HCT116 (cell line): ENCODE measurements at regions not wholly inside any gene's neighbourhood (a gene's known extent, or its start where the extent isn't known, plus 50 kb on each side); places are given as distances from the start of the nearest gene placed in this dataset.

ENCODE experiments used
- ATAC-seq: fragments of 200-7000 bp; cut with Tn5 transposase; 2 replicates; pipeline ENCODE4 v1.9.1; 2020; ENCODE audit warnings: mild to moderate bottlenecking, moderate library complexity
- BruUV-seq: library from RNA; stranded (reverse); fragments of 400-500 nt; replicated peaks from 2 replicates; lab custom pipeline; 2021; lab: Mats Ljungman, UMichigan
- CTCF ChIA-PET: fragments of 300-600 bp; sonication (Branson Sonifier 250); formaldehyde crosslinking; loops from one replicate; lab custom pipeline; 2021; ENCODE audit warnings: antibody characterized with exemption; lab: Charles Lee
- POLR2A ChIA-PET: fragments of 300-600, 350-600 bp; sonication (Branson Sonifier 250); formaldehyde crosslinking; loops from one replicate; lab custom pipeline; 2021; ENCODE audit warnings: antibody characterized with exemption; lab: Charles Lee
- RAD21 ChIA-PET, 2 experiments: fragments of 300-600 bp; sonication (Branson Sonifier 250); formaldehyde crosslinking; loops; one replicate each; lab custom pipeline; 2023; ENCODE audit warnings: low total read pairs in 2 of 2; ENCODE audit not compliant: uncharacterized antibody in 2 of 2, unreplicated experiment in 2 of 2, low non-redundant PET in 1 of 2; lab: Charles Lee
- DNase-seq: peaks from one replicate; pipeline ENCODE4 v3.0.0-alpha.2; 2010; ENCODE audit warnings: low read depth, low spot score
- H2AFZ ChIP-seq: fragments of 200-600 bp; shearing (Covaris generic), sonication (generic); 2 replicates; pipeline ENCODE4 v1.6.1; 2017; ENCODE audit warnings: low read depth, mixed run types, mixed read lengths, antibody characterized with exemption, low read length; ENCODE audit not compliant: poor library complexity, severe bottlenecking
- H3K27ac ChIP-seq: 2 replicates; pipeline ENCODE4 v1.5.1; 2012; ENCODE audit warnings: low read depth, low read length
- H3K27me3 ChIP-seq: fragments of 200-600 bp; sonication (generic); 2 replicates; pipeline ENCODE4 v1.6.1; 2016; ENCODE audit warnings: mixed run types, low read length, mixed read lengths; ENCODE audit not compliant: insufficient read depth
- H3K36me3 ChIP-seq, 2 experiments: fragments of 200-500 bp in 1 of 2; fragments of 200-600 bp in 1 of 2; sonication (Bioruptor generic) in 1 of 2; sonication (generic) in 1 of 2; 2 replicates each; pipeline versions ENCODE4 v1.5.1 to v1.6.1; 2014 to 2016; ENCODE audit warnings: low read length in 2 of 2, inconsistent platforms in 1 of 2, mixed read lengths in 1 of 2, mixed run types in 1 of 2; ENCODE audit not compliant: insufficient read depth in 2 of 2, control insufficient read depth in 1 of 2
- H3K4me1 ChIP-seq, 2 experiments: fragments of 200-600 bp in 1 of 2; sonication (generic) in 1 of 2; 2 replicates each; pipeline versions ENCODE4 v1.5.1 to v1.6.1; 2012 to 2017; ENCODE audit warnings: low read length in 2 of 2, inconsistent platforms in 1 of 2, mild to moderate bottlenecking in 1 of 2, mixed read lengths in 1 of 2, mixed run types in 1 of 2, moderate library complexity in 1 of 2; ENCODE audit not compliant: insufficient read depth in 2 of 2, control insufficient read depth in 1 of 2
- H3K4me2 ChIP-seq: fragments of 200-600 bp; sonication (generic); 2 replicates; pipeline ENCODE4 v1.6.1; 2017; ENCODE audit warnings: mixed run types, low read length, mixed read lengths
- H3K4me3 ChIP-seq, 2 experiments: fragments of 200-600 bp in 1 of 2; sonication (generic) in 1 of 2; replicated peaks in 1 of 2; 2 replicates each; pipeline ENCODE4 v1.5.1; 2011 to 2016; ENCODE audit warnings: low read length in 2 of 2, control low read depth in 1 of 2, low read depth in 1 of 2, mild to moderate bottlenecking in 1 of 2, mixed read lengths in 1 of 2, mixed run types in 1 of 2
- H3K79me2 ChIP-seq: fragments of 200-600 bp; sonication (generic); 2 replicates; pipeline ENCODE4 v1.6.1; 2017; ENCODE audit warnings: mild to moderate bottlenecking, mixed run types, low read length, moderate library complexity, mixed read lengths; ENCODE audit not compliant: insufficient read depth
- H3K9ac ChIP-seq: fragments of 200-600 bp; sonication (generic); 2 replicates; pipeline ENCODE4 v1.6.1; 2016; ENCODE audit warnings: low read length, mixed read lengths
- H3K9me2 ChIP-seq: fragments of 200-600 bp; sonication (generic), shearing (Covaris generic); 2 replicates; pipeline ENCODE4 v1.6.1; 2017; ENCODE audit warnings: mixed run types, mild to moderate bottlenecking, moderate library complexity; ENCODE audit not compliant: insufficient read depth
- H3K9me3 ChIP-seq, 2 experiments: fragments of 200-500 bp in 1 of 2; fragments of 200-600 bp in 1 of 2; sonication (Bioruptor generic) in 1 of 2; sonication (generic) in 1 of 2; 2 replicates each; pipeline ENCODE4 v1.6.1; 2014 to 2017; ENCODE audit warnings: low read length in 2 of 2, mixed read lengths in 2 of 2, inconsistent platforms in 1 of 2, low read depth in 1 of 2, mild to moderate bottlenecking in 1 of 2, mixed run types in 1 of 2, moderate library complexity in 1 of 2; ENCODE audit not compliant: control insufficient read depth in 1 of 2, insufficient read depth in 1 of 2
- H4K20me1 ChIP-seq: fragments of 200-600 bp; sonication (generic), shearing (Covaris generic); 2 replicates; pipeline ENCODE4 v1.6.1; 2017; ENCODE audit warnings: mixed run types, mild to moderate bottlenecking, moderate library complexity; ENCODE audit not compliant: insufficient read depth
- JUND ChIP-seq: IDR thresholded peaks from 2 replicates; pipeline ENCODE4 v1.6.1; 2012
- POLR2AphosphoS5 ChIP-seq: IDR thresholded peaks from 2 replicates; pipeline ENCODE4 v1.6.1; 2011; ENCODE audit warnings: mild to moderate bottlenecking, low read depth, low read length, moderate library complexity
- SIN3A ChIP-seq: IDR thresholded peaks from 2 replicates; pipeline ENCODE4 v1.6.1; 2012; ENCODE audit warnings: low read depth
- SP1 ChIP-seq: IDR thresholded peaks from 2 replicates; pipeline ENCODE4 v1.6.1; 2012; ENCODE audit warnings: low read depth
- YY1 ChIP-seq: IDR thresholded peaks from 2 replicates; pipeline ENCODE4 v1.6.1; 2011; ENCODE audit warnings: low read length, low read depth, moderate library complexity, mild to moderate bottlenecking; ENCODE audit not compliant: insufficient replicate concordance; ENCODE audit errors: extremely low read depth
- ZNF274 ChIP-seq: fragments of 200-500 bp; sonication (Bioruptor generic); IDR thresholded peaks from 2 replicates; pipeline ENCODE4 v1.6.1; 2014; ENCODE audit warnings: mild to moderate bottlenecking, low read depth, low read length, inconsistent platforms
- intact Hi-C: fragments of 100-400 bp; cut with micrococcal nuclease; formaldehyde crosslinking; loops from 2 replicates; pipeline ENCODE4 v1.10.0; 2022
- TF ChIP-seq, protein P1 (sequence below), 3 experiments: fragments of 200-600 bp in 1 of 3; sonication (generic) in 1 of 3; IDR thresholded peaks in 2 of 3; conservative IDR thresholded peaks in 1 of 3; 2 replicates each; pipeline ENCODE4 v1.5.1; 2012 to 2017; ENCODE audit warnings: low read depth in 2 of 3, low read length in 2 of 3, antibody characterized with exemption in 1 of 3, borderline replicate concordance in 1 of 3, control low read depth in 1 of 3, mild to moderate bottlenecking in 1 of 3, mixed read lengths in 1 of 3, mixed run types in 1 of 3, moderate library complexity in 1 of 3; ENCODE audit not compliant: insufficient read depth in 1 of 3

DNA sequence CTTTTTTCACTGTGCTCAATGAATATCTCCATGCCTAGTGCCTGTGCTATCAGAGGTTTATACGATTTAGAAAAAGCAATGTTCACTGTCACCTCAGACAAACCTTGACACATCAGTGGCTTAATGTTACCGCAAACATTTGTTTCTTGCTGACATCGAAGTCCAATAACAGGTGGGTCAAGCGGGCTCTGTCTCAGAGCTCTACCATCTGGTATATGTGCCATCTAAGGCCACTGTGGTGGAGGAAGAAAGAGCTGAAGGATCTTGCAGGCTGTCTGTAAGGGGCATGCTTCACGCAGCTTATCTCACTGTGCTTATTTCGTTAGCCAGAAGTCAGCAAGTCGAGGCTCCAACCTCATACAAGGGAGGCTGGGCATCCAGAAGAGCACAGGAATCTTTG is 189.5 kb upstream of the NTF3 start (continued):
- no peak for TF ChIP-seq YY1
- no peak for TF ChIP-seq JUND
- no peak for TF ChIP-seq SIN3A

DNA sequence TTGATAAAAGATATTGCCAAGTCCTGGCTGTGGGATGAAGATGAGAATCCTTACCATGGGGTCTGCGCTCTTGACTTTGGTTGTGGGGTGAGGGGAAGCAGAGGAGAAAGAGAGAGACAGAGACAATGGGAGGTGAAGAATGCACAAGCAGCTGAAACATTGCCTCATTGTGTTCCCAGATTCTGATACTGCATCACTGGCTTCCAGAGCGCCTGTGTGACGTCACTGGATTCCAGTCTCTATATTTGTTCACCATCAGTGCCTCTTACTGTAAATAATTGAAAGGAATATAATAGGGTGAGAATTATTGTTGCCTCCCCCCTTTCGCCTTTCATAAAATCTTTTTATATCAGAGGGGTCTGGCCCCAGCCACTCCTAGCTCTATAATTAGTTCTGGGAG is 188.9 kb upstream of the NTF3 start:
- no peaks in the 10 kb centered on the region for H3K36me3 ChIP-seq
- intact Hi-C loops = no loop called here
- ATAC-seq (no peak), DNase-seq (no peak)
- H2AFZ ChIP-seq = no peak overlapping the region
- no peaks in the 10 kb centered on the region for H3K9me3 ChIP-seq
- no peak overlapping the region for H3K27ac ChIP-seq
- no TSS peak for BruUV-seq
- H3K79me2 ChIP-seq = no peaks in the 10 kb centered on the region
- ChIA-PET RAD21 (no interaction called here), POLR2A (no interaction called here), CTCF (no interaction called here)
- no peak overlapping the region for H3K9ac ChIP-seq
- H3K4me1 ChIP-seq = no peaks in the 10 kb centered on the region
- no peaks in the 10 kb centered on the region for H3K27me3 ChIP-seq
- H3K4me2 ChIP-seq = no peak overlapping the region
- H3K4me3 ChIP-seq = no peak overlapping the region
- H4K20me1 ChIP-seq = no peaks in the 10 kb centered on the region
- no peak for TF ChIP-seq POLR2AphosphoS5
- no peak for TF ChIP-seq SP1
- no peaks in the 10 kb centered on the region for H3K9me2 ChIP-seq

DNA sequence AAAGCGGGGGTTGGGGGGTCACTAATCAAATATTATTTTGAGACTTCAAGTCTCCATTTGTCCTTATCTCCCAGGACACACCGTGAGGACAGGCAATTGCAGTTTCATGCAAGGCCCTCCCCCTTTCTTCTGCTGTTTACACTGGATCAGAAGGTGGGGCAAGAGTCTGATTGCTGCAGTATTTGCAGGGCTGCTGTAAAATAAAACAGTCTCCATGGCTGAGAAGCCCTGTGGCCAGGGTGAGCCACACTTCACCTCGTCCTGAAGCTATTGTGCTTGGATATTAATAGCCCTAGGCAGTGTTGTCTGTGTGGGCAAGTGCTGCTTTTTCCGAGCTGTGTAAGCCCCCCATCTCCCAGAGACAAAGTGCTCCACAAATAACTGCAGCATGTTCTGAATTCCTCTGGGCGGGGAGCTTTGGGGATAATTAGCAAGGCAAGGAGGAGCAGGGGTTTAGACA is 187.4 kb upstream of the NTF3 start:
- no peak for DNase-seq
- H3K36me3 ChIP-seq = no peaks in the 10 kb centered on the region
- CTCF ChIA-PET = interaction anchor here (0.6 kb wide), 1 partner anchor 23 kb away, joined by 4 read pairs; no protein-coding TSS in a partner anchor
- no peaks in the 10 kb centered on the region for H4K20me1 ChIP-seq
- no peaks in the 10 kb centered on the region for H3K9me3 ChIP-seq
- no peaks in the 10 kb centered on the region for H3K9me2 ChIP-seq
- no peak overlapping the region for H3K4me3 ChIP-seq
- no peaks in the 10 kb centered on the region for H3K27me3 ChIP-seq
- H3K4me1 ChIP-seq = no peaks in the 10 kb centered on the region
- POLR2A ChIA-PET = no interaction called here
- ATAC-seq = no peak
- intact Hi-C loops = no loop called here
- no peak overlapping the region for H3K27ac ChIP-seq
- no TSS peak for BruUV-seq
- H3K79me2 ChIP-seq = no peaks in the 10 kb centered on the region
- H3K4me2 ChIP-seq = no peak overlapping the region
- H2AFZ ChIP-seq = no peak overlapping the region
- RAD21 ChIA-PET = no interaction called here
- TF ChIP-seq SIN3A (no peak), ZNF274 (no peak)
- TF ChIP-seq, protein P1, sequence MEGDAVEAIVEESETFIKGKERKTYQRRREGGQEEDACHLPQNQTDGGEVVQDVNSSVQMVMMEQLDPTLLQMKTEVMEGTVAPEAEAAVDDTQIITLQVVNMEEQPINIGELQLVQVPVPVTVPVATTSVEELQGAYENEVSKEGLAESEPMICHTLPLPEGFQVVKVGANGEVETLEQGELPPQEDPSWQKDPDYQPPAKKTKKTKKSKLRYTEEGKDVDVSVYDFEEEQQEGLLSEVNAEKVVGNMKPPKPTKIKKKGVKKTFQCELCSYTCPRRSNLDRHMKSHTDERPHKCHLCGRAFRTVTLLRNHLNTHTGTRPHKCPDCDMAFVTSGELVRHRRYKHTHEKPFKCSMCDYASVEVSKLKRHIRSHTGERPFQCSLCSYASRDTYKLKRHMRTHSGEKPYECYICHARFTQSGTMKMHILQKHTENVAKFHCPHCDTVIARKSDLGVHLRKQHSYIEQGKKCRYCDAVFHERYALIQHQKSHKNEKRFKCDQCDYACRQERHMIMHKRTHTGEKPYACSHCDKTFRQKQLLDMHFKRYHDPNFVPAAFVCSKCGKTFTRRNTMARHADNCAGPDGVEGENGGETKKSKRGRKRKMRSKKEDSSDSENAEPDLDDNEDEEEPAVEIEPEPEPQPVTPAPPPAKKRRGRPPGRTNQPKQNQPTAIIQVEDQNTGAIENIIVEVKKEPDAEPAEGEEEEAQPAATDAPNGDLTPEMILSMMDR (IDR thresholded peaks at IDR 0.05 in 2 of 3, conservative IDR thresholded peaks at IDR 0.05 in 1 of 3; ENCODE audit: borderline replicate concordance in 1 of 3, insufficient read depth in 1 of 3, low read depth in 2 of 3, low read length in 2 of 3) = no peak
- TF ChIP-seq, all 23 proteins: peak for 0
- no peak overlapping the region for H3K9ac ChIP-seq
